Cerebellar cortex (tissue), 1 donor: ENCODE measurements at regions not wholly inside any gene's neighbourhood (a gene's known extent, or its start where the extent isn't known, plus 50 kb on each side); places are given as distances from the start of the nearest gene placed in this dataset.
"Not testable (repeated sequence)": the region's sequence is repeated elsewhere in the genome, so short reads cannot be mapped to it uniquely, and the experiment has no call there.

Source experiments
- DNase-seq: peaks from one replicate; pipeline ENCODE4 v3.0.0-alpha.2; 2015; ENCODE audit warnings: low spot score

DNA sequence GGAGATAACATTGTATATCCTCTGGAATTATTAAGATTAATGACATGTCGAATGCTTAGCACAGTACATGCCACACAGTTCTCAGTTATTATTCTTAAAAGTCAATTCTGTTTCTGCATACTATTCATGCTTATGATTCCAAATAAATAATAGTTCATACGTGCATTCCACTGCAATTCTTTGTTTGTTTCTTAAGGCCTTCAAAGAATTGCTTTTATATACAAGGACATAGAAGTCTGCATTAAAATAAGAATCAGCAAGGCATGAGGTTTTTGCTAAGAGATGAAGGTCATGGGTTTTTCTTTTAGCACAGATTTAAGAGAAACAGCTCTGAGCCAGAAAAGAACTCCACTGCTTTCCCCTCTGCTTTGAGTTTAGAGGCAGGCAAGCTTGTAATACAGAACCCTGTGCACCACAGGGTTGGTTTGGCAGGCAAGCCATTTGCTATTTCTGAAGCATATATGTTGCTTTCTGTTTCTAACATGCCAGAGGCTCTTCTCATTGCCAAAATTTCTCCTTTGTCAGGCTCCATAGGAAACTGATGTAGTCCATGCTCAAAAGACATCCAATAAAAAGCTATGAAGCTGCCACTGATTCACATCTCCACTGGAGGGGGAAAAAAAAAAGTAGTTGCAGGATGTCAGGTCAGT lies 420.6 kb upstream of the TYRP1 start:
- DNase-seq, result no peak

DNA sequence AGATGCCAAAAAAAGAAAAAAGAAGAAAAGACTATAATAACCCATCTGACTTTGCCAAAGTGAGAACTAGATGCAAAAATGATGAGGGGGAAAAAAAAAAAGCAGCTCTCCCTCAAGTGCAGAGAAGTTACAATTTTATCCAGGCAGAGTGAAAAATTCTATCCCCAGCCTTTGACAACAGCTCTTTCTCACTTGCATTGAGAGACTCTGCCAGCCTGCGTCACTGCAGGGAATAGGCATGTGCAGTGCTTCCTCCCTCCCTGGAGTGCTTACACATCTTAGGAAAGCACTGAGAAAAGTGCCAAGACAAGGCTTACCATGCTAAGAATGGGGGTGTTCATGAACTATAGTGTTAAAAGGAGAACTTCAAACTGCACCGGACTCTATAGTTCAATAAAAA lies 418.6 kb upstream of the TYRP1 start:
- no peak for DNase-seq

DNA sequence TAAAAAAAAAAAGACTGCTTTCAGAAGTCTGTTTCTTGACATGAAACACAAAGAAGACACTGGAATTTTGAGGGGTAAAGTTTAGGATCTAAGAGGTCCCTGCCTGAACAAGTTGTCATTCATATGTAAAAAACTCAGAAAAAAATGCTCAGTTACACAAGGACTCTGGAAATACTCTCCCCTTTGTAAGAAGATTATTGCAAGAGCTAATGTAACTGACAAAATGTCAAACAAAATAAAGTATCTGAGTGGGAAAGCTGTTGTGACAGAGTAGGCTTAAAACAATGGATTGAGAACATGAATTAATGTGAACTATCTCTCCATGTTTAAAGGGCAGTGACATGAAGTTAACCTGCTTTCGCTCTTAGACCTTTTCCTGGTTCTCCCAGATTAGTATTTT lies 416.7 kb upstream of the TYRP1 start:
- no peak for DNase-seq

DNA sequence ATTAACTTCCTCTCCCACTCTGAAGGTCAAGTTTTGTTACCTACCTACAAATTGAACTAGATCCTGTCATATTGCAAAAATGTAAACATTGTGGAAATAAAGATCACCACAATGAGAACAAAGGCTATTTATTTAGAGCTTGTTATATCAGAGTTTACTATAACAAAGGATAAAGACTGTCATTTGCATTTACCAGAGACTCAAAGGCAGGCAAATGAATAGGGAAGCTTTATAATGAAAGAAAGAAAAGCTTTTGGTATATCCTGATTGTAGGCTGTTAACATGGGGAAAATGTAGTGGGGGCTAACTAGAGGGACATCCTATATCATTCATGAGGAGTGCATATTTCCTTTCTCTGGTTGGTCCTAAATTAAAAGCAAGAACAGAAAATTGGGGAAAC lies 403.5 kb upstream of the TYRP1 start:
- DNase-seq, result no peak

DNA sequence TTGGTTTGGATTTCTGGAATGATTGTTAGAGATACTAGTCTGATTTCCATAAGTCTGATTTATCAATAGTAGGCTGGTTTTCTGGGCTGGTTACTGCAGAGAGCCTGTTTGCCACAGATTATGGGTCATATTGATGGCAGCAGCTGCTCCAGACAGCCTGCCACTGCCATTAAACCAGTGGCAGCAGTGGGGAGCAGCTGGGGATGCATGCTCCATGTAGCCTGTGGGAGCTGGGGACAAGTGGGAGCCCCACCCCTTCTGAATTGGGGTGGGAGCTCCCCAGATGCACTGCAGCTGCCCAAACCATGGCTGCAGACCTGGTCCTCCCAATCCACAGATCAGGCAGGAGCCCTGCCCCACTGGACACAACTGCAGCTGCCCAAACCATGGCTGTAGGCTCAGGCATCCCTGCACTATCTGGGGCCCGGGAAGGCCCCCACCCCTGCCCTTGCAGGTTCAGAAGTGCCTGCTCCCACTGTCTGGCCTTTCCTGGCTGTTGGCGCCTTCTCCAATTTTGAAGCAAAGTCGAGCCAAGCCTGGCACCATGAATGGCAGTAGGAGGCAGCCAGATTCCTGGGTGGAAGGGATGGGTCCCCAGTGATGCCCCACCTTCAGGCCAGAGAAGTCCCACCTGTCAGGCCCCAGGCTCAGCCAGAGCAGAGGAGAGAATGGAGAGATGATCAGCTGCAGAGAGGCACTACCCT lies 402.9 kb upstream of the TYRP1 start:
- DNase-seq, result no peak

DNA sequence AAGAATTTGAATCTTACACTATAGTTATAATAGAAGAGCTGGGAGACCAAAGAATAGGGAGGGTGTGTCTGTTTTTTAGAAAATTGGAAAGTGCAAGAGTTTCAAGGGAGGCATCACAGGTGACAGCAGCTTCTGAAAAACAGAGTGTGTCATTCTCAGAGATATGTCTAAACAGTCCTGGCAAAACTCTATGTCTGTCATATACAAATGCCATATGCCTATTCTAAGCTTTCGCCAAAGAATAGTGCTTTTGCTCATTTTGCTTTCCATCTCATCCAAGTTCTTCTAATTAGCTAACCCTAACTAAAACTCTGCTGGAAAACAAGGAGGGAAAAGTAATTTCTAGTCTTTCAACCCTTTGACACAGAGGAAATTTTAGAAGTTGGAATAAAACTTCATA lies 388.0 kb upstream of the TYRP1 start:
- DNase-seq, result no peak

DNA sequence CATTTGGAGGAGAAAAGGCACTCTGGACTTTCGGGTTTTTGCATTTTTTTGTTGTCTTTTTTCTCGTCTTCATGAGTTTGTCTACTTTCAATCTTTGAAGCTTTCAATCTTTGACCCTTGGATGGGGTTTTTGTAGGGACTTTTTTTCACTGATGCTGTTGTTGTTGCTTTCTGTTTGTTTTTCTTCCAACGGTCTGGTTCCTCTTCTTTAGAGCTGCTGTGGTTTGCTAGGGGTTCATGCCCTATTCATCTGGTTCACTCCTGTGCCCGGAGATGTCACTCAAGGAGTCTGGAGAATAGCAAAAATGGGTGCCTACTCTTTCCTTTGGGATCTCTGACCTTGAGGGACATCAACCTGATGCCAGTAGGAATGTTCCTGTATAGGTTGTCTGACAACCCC lies 378.6 kb upstream of the TYRP1 start:
- no peak for DNase-seq

DNA sequence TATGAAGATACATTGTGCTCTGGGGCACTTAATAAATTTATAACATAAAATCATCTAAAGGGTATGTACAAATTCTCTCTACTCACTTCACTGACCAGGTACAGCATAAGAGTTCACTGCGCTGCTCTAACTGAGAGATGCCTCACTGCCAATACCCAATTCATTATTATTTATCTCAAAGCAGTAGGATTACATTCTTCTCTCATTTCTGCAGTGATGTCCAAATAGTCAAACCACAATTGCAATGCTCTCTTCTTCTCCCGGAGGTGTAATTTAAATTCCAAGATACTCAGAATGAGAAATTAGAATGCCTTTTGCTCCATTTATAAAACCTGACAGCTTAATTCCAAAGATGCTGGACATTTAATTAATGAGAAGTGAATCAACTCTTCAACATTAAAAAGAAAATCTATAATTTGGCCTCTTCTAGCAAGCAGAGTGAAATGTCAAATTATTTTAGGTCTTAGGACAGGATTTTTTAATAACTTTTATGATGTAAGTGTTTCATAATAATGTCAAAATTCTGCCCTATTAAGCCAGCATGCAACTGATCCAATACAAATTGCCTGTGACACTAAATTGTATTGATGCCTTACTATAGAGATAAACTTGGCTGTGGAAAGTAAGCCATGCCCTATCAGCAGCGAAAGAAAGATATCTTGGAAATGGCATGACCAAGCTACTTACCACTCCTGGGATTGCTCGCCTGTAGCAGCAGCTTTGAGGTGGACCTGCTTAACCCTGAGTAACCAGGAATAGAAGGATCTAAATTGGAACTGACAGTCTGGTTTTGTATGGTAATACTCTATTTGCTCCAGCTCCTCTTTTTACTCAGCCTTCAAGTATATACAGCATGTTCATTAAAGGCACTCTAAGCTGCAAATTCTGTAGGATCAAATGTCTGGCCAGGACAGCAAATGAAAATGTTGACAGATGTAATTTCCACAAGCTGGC lies 374.2 kb upstream of the TYRP1 start:
- no peak for DNase-seq

DNA sequence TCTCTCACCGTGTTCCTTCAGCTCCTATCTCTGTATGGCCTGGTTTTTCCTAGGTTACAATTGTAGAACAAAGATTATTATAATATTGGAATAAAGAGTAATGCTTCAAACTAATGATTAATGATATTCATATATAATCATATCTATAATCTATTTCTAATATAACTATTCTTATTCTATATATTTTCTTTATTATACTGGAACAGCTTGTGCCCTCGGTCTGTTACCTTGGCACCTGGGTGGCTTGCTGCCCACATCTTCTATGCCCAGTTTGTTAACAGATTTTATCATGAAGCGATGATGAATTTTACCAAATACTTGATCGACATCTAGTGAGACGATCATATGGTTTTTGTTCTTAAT lies 363.6 kb upstream of the TYRP1 start:
- DNase-seq, result no peak

DNA sequence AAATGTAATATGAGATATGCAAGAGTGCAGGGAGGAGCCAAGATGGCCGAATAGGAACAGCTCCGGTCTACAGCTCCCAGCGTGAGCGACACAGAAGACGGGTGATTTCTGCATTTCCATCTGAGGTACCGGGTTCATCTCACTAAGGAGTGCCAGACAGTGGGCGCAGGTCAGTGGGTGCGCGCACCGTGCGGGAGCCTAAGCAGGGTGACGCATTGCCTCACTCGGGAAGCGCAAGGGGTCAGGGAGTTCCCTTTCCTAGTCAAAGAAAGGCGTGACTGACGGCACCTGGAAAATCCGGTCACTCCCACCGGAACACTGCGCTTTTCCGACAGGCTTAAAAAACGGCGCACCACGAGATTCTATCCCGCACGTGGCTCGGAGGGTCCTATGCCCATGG lies 359.2 kb upstream of the TYRP1 start:
- not testable (repeated sequence) for DNase-seq

DNA sequence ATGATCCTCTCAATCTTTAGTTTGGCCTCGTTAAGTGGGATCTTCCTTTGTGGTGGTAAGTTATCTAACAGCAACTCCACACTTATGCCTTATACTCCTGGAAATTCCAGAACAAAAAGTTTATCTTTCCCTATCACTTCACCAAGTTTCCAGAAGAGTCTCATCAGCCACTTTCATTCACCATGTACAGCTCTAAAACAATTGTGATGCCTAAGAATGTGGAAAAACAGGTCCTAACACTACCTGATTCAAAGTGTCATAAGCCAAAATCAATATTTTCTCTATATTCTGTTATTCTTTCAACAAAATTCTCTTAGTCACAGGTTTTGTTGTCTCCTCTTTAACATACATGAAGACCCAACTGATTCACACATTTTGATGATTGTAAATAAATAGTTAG lies 342.4 kb upstream of the TYRP1 start:
- no peak for DNase-seq

DNA sequence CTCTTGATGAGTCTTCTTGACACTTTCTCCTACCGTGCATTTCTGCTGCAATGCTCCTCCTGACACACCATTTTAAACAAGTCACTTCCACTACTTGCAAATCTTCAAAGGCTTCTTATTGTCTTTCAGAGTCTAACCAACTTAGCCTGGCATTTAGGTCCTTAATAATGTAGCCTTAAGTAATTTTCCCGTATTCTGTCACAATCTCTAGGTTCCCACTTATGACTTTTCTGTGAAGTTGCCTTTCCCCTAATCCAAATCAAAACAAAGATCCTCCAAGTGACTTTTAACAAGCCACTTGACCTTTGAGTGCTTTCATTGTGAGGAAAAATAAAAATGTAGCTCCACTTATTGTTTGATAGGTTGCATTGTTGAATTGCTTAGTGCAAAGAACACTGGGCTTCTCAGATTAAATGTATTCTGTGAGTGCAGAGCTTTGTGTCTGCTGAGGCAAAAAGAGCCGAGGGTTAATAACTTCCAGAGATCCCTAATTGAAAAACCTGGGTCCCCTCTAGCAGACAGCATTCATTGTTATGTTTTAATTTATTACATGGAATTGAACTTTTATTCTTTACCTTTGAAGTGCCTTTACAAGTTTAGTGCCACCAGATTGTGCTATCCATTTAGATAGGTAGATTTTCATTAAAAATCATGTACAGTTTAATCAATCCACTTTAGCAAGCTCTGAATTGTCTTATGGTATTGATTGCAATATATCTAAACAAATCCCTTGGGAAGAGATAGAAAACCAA lies 341.7 kb upstream of the TYRP1 start:
- no peak for DNase-seq

DNA sequence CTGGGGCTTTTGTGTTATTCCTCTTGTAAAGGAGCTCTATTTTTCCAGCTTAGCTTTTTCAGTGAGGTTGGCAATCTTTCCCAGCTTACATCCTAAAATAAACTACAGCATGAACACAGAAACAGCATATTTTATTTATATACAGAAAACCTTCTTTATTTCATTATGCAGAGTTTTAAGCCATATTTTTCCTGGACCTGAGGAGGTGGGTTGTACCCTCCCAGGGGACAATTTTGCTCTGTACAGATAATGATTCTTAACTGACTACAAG lies 341.2 kb upstream of the TYRP1 start:
- no peak for DNase-seq

DNA sequence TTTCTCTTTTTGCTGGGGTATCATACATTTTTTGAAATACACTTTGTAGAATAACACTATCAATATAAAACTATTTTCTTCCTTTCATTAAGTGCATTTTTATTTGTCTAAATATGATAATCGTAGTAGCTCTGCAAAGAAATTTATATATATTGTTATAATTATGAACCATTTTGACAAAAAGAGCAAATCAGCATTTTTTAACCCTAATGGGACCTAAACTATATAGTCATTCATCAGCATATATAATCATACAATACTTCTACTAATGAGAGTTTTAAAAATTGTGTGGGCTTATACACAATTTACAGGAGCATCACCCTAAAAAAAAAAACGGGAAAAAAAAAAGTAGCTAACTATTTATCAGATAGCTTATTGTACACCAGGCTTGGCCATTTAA lies 329.7 kb upstream of the TYRP1 start:
- no peak for DNase-seq

DNA sequence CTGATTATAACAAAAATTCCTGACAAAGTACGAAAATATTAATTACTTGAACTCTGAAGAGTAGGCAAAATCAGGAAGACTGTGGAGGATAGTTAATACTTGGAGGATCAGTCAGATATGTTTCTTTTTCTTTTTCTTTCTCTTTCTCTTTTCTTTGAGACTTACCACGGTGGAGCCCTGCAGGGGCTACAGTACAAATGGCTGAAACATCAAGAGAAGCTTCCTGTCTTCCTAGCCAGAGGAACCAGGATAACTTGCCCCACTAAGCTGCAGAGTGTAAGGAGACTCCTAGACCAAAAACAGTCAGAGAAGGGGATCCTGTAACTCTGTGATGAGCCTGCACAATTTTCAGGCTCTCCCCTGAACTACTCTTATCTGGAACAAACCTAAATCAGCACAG lies 324.6 kb upstream of the TYRP1 start:
- no peak for DNase-seq

DNA sequence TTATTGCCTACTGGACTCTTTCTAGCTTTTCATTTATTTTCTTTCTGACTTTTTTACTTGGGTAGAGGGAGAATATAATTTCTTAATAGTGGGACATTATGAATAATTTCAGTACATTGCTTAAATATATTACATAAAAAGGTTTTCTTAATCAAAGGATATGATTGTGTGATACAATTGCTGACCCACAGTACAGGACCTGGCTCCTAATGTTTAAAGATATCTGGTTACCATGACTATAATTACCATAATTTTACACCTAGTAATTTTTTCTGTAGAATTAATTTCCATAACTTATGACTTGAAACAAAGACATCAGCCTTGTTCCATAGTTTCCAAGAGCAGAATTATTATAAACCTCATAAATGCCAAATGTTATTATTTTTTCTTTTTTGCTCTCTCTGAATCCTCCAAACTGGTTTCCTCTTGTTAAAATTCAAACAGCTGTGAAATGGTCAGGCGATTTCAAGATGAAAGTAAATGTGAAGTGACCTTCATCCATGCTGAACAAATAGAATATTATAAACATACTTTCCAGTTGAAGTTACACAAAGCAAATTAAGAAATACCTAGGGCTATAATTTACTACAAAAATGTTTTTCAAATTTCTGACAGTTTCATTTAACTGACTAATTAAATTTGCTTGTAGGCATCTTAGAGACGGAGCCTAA lies 301.2 kb upstream of the TYRP1 start:
- DNase-seq, result no peak

DNA sequence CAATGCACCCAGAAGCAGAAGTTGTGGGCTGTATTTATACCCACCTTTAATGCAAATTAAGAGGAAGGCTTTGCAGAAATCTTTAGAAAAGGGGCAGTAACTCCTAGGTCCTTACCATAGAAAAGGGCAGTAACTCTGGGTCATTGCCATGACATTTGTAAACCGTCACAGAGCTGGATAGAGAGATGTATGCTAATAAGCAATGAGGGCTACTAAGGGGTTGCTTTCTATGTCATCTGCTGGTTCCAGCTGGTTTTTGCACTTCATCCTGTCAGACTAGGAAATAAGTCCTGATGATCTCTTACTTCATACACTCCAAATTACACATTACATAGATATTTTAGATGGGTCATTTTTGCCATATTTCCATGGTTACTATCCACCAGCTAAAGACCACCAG lies 299.1 kb upstream of the TYRP1 start:
- no peak for DNase-seq

DNA sequence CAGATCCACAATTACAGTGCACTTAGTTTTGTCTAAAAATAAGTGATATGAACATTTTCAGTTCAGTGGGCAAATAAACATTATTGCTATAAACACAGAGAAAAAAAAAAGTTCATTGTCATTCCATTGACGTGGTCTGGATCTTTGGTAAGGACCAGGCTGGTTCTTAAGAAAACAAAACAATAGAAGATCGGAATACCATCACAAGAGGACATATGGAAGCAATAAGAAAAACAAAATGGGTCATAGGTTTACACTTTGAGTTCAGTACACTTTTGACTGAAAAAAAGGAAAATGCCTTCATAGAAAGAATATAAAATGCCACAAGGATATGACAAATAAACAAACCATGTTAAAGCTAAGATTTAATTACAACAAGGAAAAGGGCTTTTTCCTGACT lies 289.5 kb upstream of the TYRP1 start:
- no peak for DNase-seq

DNA sequence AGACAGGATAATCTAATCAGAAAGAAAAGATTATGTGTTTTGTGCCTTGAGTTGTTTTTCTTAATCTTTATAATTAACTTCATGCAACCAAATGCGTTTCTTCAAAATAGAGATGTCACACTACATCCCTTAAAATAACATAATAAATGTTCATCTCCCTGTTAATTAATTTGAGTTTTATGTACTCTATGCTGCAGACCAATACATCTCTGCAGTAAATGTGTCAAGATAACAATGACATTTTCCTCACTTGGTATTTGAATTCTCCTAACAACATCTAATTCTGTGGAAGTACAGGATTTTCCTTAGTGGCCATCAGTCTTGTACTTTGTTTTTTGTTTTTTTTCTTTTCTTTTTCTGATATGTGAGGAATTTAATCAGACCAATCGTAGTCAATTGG lies 279.2 kb upstream of the TYRP1 start:
- no peak for DNase-seq

DNA sequence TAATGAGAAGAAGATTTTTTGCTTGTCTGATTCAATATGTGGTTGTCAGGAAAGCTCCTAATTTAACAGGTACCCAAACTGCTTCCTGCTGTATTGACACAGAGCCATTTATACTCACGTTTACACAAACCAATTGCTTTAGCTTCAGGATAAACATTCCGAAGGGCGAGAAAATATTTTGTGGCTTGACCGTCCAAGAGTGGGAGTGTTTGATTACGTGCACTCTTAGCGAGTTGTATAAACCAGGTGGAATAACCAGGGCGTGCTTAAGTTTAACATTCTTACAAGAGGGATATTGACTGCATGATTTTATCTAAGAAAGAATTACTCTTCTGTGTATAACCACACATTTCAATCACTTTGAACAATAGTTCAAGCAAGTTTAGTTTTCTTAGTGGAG lies 278.7 kb upstream of the TYRP1 start:
- no peak for DNase-seq

DNA sequence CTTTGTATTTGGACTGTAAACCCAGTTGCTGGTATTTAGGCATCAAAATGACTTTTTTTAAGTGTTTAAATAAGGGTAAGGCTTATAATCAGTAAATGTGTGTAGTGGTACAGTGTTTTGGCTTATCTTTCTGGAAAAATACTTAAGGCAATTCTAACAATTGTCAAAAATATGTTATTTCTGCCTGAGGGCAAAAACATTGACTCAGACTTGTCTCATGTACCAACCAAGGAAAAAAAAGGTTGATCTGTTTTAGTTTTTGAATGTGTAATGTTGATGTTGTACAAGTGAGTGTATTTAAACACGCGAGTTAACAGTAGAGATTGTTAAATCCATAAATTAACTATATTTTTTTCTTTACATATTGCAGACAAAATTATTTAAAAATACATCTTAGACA lies 277.8 kb upstream of the TYRP1 start:
- DNase-seq, result no peak

DNA sequence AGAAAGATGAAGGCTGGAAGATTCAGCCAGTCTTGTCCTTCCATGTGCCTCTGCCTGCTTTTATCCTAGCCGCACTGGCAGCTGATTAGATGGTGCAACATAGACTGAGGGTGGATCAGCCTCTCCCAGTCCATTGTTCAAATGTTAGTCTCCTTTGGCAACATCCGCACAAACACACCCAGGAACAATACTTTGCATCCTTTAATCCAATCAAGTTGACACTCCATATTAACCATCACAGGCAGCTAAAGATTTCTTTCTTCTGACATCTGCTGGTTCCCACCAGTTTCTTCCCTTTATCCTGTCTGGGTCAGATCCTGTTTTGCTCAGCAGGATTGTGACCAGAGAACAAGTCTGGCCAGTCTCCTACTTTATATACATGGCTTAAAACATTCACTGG lies 276.5 kb upstream of the TYRP1 start:
- DNase-seq, result no peak
